Mammary epithelial cell (primary cell): ENCODE measurements at regions not wholly inside any gene's neighbourhood (a gene's known extent, or its start where the extent isn't known, plus 50 kb on each side); places are given as distances from the start of the nearest gene placed in this dataset.

Experiments used
- CTCF ChIP-seq, 2 donors: IDR thresholded peaks in 1 of 2; conservative IDR thresholded peaks in 1 of 2; 2 replicates each; pipeline ENCODE4 v1.5.1; 2011 to 2012; ENCODE audit warnings: inconsistent platforms in 2 of 2, low read length in 2 of 2, mild to moderate bottlenecking in 2 of 2, control low read depth in 1 of 2, low read depth in 1 of 2; ENCODE audit not compliant: insufficient read depth in 1 of 2; ENCODE audit errors: extremely low read depth in 1 of 2
- EZH2 ChIP-seq: IDR thresholded peaks from 2 replicates; pipeline ENCODE4 v1.6.1; 2012; ENCODE audit warnings: low read length, inconsistent platforms, borderline replicate concordance

GRCh38 chr15:62509395-62509958, 344.4 kb upstream of the C2CD4B start:
- TF ChIP-seq CTCF (conservative IDR thresholded peaks at IDR 0.05 in 1 of 2, IDR thresholded peaks at IDR 0.05 in 1 of 2; ENCODE audit: extremely low read depth in 1 of 2, insufficient read depth in 1 of 2, low read depth in 1 of 2, low read length in 2 of 2) (no peak), EZH2 (no peak)
